K562 (cell line): ENCODE measurements at regions not wholly inside any gene's neighbourhood (a gene's known extent, or its start where the extent isn't known, plus 50 kb on each side); places are given as distances from the start of the nearest gene placed in this dataset.

Experiments used
- ATAC-seq: fragments of 200-7000 bp; cut with Tn5 transposase; 3 replicates; pipeline ENCODE4 v1.9.1; 2020; ENCODE audit warnings: moderate library complexity
- BruUV-seq: library from RNA; stranded (reverse); fragments of 400-500 nt; replicated peaks from 2 replicates; lab custom pipeline; 2021; lab: Mats Ljungman, UMichigan
- CTCF ChIA-PET: fragments of 300-600 bp; formaldehyde crosslinking; extraction: SDS; loops from one replicate; lab custom pipeline; 2021; ENCODE audit warnings: low intra/inter-chr PET ratio; lab: Yijun Ruan, JAX
- POLR2A ChIA-PET: fragments of 300-600, 350-650 bp; sonication (Branson Sonifier 250); formaldehyde crosslinking; extraction: SDS; loops from one replicate; lab custom pipeline; 2021; ENCODE audit warnings: antibody characterized with exemption, inconsistent platforms; lab: Yijun Ruan, JAX
- DNase-seq, 4 experiments: peaks; one replicate each; pipeline versions ENCODE4 v3.0.0 to v3.0.0-alpha.2; 2011 to 2018; ENCODE audit warnings: low spot score in 3 of 4, mixed read lengths in 3 of 4; ENCODE audit errors: extremely low read depth in 1 of 4
- FAIRE-seq: peaks from 2 replicates; lab custom pipeline; 2011; peaks lifted over from hg19 to GRCh38; lab: Jason Lieb, UNC
- H2AFZ ChIP-seq: 2 replicates; pipeline ENCODE4 v1.6.0; 2011; ENCODE audit warnings: low read depth, low read length, control low read depth, inconsistent platforms
- H3K27ac ChIP-seq: fragments of 200-600 bp; 3 replicates; pipeline ENCODE4 v1.8.0; 2011; ENCODE audit warnings: low read depth, mild to moderate bottlenecking, control low read depth, inconsistent platforms, low read length, moderate library complexity, mixed read lengths; ENCODE audit errors: extremely low read depth
- H3K27me3 ChIP-seq, 2 experiments: fragments of 300-600 bp in 1 of 2; 2 replicates in 1 of 2; 3 replicates in 1 of 2; pipeline versions ENCODE4 v1.6.0 to v1.8.0; 2011; ENCODE audit warnings: inconsistent platforms in 2 of 2, low read length in 2 of 2, mild to moderate bottlenecking in 1 of 2, mixed read lengths in 1 of 2, moderate library complexity in 1 of 2; ENCODE audit not compliant: control insufficient read depth in 2 of 2, insufficient read depth in 2 of 2
- H3K36me3 ChIP-seq: fragments of 300-600 bp; 3 replicates; pipeline ENCODE4 v1.8.0; 2011; ENCODE audit warnings: mild to moderate bottlenecking, low read length, inconsistent platforms; ENCODE audit not compliant: control insufficient read depth, insufficient read depth
- H3K4me1 ChIP-seq, 2 experiments: fragments of 200-600 bp in 1 of 2; replicated peaks in 1 of 2; 2 replicates in 1 of 2; 3 replicates in 1 of 2; pipeline versions ENCODE4 v1.5.1 to v1.8.0; 2011; ENCODE audit warnings: inconsistent platforms in 2 of 2, low read length in 2 of 2, mild to moderate bottlenecking in 1 of 2, mixed read lengths in 1 of 2, moderate library complexity in 1 of 2; ENCODE audit not compliant: control insufficient read depth in 2 of 2, insufficient read depth in 2 of 2
- H3K4me2 ChIP-seq: 2 replicates; pipeline ENCODE4 v1.6.1; 2011; ENCODE audit warnings: low read length, control low read depth, inconsistent platforms, mixed read lengths; ENCODE audit not compliant: insufficient read depth
- H3K4me3 ChIP-seq: fragments of 200-600 bp; sonication (generic), shearing (Covaris generic); 2 replicates; pipeline ENCODE4 v1.5.1; 2016; ENCODE audit warnings: control low read depth, inconsistent platforms
- H3K79me2 ChIP-seq: fragments of 200-600 bp; 3 replicates; pipeline ENCODE4 v1.8.0; 2011; ENCODE audit warnings: low read length, inconsistent platforms; ENCODE audit not compliant: control insufficient read depth, insufficient read depth
- H3K9ac ChIP-seq, 2 experiments: 2 replicates each; pipeline versions ENCODE4 v1.6.0 to v1.6.1; 2011; ENCODE audit warnings: low read depth in 2 of 2, low read length in 2 of 2, control low read depth in 1 of 2, inconsistent platforms in 1 of 2, mild to moderate bottlenecking in 1 of 2, mixed read lengths in 1 of 2; ENCODE audit not compliant: insufficient read depth in 1 of 2
- H3K9me1 ChIP-seq: one replicate; pipeline ENCODE4 v1.6.0; 2011; ENCODE audit warnings: inconsistent platforms, mild to moderate bottlenecking, low read length, moderate library complexity; ENCODE audit not compliant: control insufficient read depth, insufficient read depth
- H3K9me3 ChIP-seq: replicated peaks from 2 replicates; pipeline ENCODE4 v1.5.1; 2011; ENCODE audit warnings: low read depth, low read length, inconsistent platforms; ENCODE audit not compliant: control insufficient read depth, insufficient read depth
- H4K20me1 ChIP-seq: replicated peaks from 2 replicates; pipeline ENCODE4 v1.6.1; 2011; ENCODE audit warnings: low read length, inconsistent platforms, mixed read lengths; ENCODE audit not compliant: control insufficient read depth, insufficient read depth
- ATF6 ChIP-seq: sonication (generic); formaldehyde crosslinking; IDR thresholded peaks from 2 replicates; pipeline ENCODE4 v1.4.0; 2020; ENCODE audit warnings: mild to moderate bottlenecking, missing genetic modification reagents
- DACH1 ChIP-seq: fragments of 450-650 bp; IDR thresholded peaks from 2 replicates; pipeline ENCODE4 v1.6.1; 2018; ENCODE audit not compliant: partially characterized antibody
- DLX4 ChIP-seq: fragments of 250-450 bp; sonication (Bioruptor Pico); IDR thresholded peaks from 2 replicates; pipeline ENCODE4 v1.6.1; 2021; ENCODE audit warnings: mild to moderate bottlenecking
- EHMT2 ChIP-seq: fragments of 450-650 bp; IDR thresholded peaks from 2 replicates; pipeline ENCODE4 v1.6.1; 2018; ENCODE audit warnings: antibody characterized with exemption
- MEIS2 ChIP-seq: fragments of 450-650 bp; IDR thresholded peaks from 2 replicates; pipeline ENCODE4 v1.6.1; 2014; ENCODE audit warnings: mild to moderate bottlenecking; ENCODE audit not compliant: partially characterized antibody
- SIN3B ChIP-seq: fragments of 450-650 bp; IDR thresholded peaks from 2 replicates; pipeline ENCODE4 v1.6.1; 2017; ENCODE audit warnings: low read depth, mild to moderate bottlenecking, moderate library complexity
- SP2 ChIP-seq: IDR thresholded peaks from 2 replicates; pipeline ENCODE4 v1.6.1; 2011; ENCODE audit warnings: mild to moderate bottlenecking, low read depth, low read length, moderate library complexity; ENCODE audit not compliant: poor library complexity, severe bottlenecking; ENCODE audit errors: extremely low read depth
- TCF7L2 ChIP-seq: fragments of 150-350 bp; IDR thresholded peaks from 2 replicates; pipeline ENCODE4 v1.6.1; 2016; ENCODE audit warnings: low read depth, mild to moderate bottlenecking, low read length, moderate library complexity
- ZBTB26 ChIP-seq: fragments of 450-650 bp; formaldehyde crosslinking; IDR thresholded peaks from 2 replicates; pipeline ENCODE4 v1.4.0; 2022; ENCODE audit warnings: missing genetic modification characterization
- ZNF316 ChIP-seq: fragments of 450-650 bp; IDR thresholded peaks from 2 replicates; pipeline ENCODE4 v1.6.1; 2016
- ZNF318 ChIP-seq, 2 experiments: fragments of 450-650 bp; IDR thresholded peaks; 2 replicates each; pipeline ENCODE4 v1.6.1; 2016; ENCODE audit warnings: mild to moderate bottlenecking in 2 of 2, borderline replicate concordance in 1 of 2, low read depth in 1 of 2, moderate library complexity in 1 of 2
- WGBS: fragments of 100-300 bp; shearing (Covaris generic); methylation state at CpG from one replicate; pipeline ENCODE4 v1.1.6; 2016; ENCODE audit warnings: low coverage, mixed read lengths; ENCODE audit not compliant: insufficient coverage; ENCODE audit errors: missing lambda C conversion rate; 5-methylcytosine and 5-hydroxymethylcytosine counted together
- in situ Hi-C: fragments of 300-500 bp; cut with MboI; formaldehyde crosslinking; loops from 4 replicates; pipeline ENCODE4 v1.15.0; 2018; ENCODE audit warnings: inconsistent platforms, mixed read lengths
- intact Hi-C: fragments of 100-400 bp; cut with micrococcal nuclease; formaldehyde crosslinking; loops from 2 replicates; pipeline ENCODE4 v1.14.2; 2022

GRCh38 chr6:148116001-148116400 lies 226.6 kb upstream of the SASH1 start:
- WGBS: 8% methylated on average over 3 of the region's 3 CpGs
- FAIRE-seq: peak; percentile 6
- no peak overlapping the region for H3K4me3 ChIP-seq
- no peaks in the 10 kb centered on the region for H3K36me3 ChIP-seq
- H3K4me2 ChIP-seq: no peak overlapping the region
- in situ Hi-C loops (no loop called here), intact Hi-C loops (no loop called here)
- H4K20me1 ChIP-seq: no peaks in the 10 kb centered on the region
- no peaks in the 10 kb centered on the region for H3K4me1 ChIP-seq
- H3K79me2 ChIP-seq: no peaks in the 10 kb centered on the region
- H3K9me1 ChIP-seq: no peaks in the 10 kb centered on the region
- no peak for ATAC-seq
- H3K27me3 ChIP-seq: no peaks in the 10 kb centered on the region; a peak in 1 of 5 replicates
- ChIA-PET CTCF (no interaction called here), POLR2A (no interaction called here)
- H3K27ac ChIP-seq: no peak overlapping the region
- H3K9ac ChIP-seq: no peak overlapping the region
- no peak for DNase-seq
- BruUV-seq: no TSS peak
- no peak overlapping the region for H2AFZ ChIP-seq
- no peaks in the 10 kb centered on the region for H3K9me3 ChIP-seq
- TF ChIP-seq ZBTB26 (no peak), DACH1 (no peak), ZNF316 (no peak), SP2 (no peak), TCF7L2 (no peak), ZNF318 (IDR thresholded peaks at IDR 0.05; ENCODE audit: borderline replicate concordance in 1 of 2, low read depth in 1 of 2) (no peak), EHMT2 (no peak), DLX4 (no peak), SIN3B (no peak), ATF6 (no peak), MEIS2 (no peak)
